HUDEP-2 (cell line): ENCODE measurements at regions not wholly inside any gene's neighbourhood (a gene's known extent, or its start where the extent isn't known, plus 50 kb on each side); places are given as distances from the start of the nearest gene placed in this dataset.
"Not testable (repeated sequence)": the region's sequence is repeated elsewhere in the genome, so short reads cannot be mapped to it uniquely, and the experiment has no call there.

Source experiments
- DNase-seq, 76 experiments: peaks; one replicate each; lab custom pipeline; 2025; ENCODE audit not compliant: unreplicated experiment in 76 of 76; lab: John Stamatoyannopoulos, UW

GRCh38 chr3:34408088-34408487, 609.7 kb downstream of the PDCD6IP start:
- no peak for DNase-seq

- no peak for DNase-seq
Observed at GRCh38 chr3:34411596-34411995, 613.2 kb downstream of the PDCD6IP start.

GRCh38 chr3:34419801-34420200, 621.4 kb downstream of the PDCD6IP start:
- peak in 13 of 76 experiments; percentile 1 to 31 (median 12) for DNase-seq

- DNase-seq, result no peak
Observed at GRCh38 chr3:34421762-34422161, 623.3 kb downstream of the PDCD6IP start.

- no peak for DNase-seq
Observed at GRCh38 chr3:34439796-34440195, 641.4 kb downstream of the PDCD6IP start.

- DNase-seq, result no peak
Observed at GRCh38 chr3:34444137-34444536, 645.7 kb downstream of the PDCD6IP start.

- DNase-seq, result no peak
Observed at GRCh38 chr3:34449305-34449704, 650.9 kb downstream of the PDCD6IP start.

GRCh38 chr3:34463414-34463813, 665.0 kb downstream of the PDCD6IP start:
- DNase-seq, result no peak

- DNase-seq, result no peak
Observed at GRCh38 chr3:34464646-34465045, 666.2 kb downstream of the PDCD6IP start.

GRCh38 chr3:34475851-34476250, 677.4 kb downstream of the PDCD6IP start:
- DNase-seq, result no peak

GRCh38 chr3:34483311-34483887, 685.0 kb downstream of the PDCD6IP start:
- DNase-seq, result no peak

- DNase-seq, result no peak
Observed at GRCh38 chr3:34504366-34504765, 705.9 kb downstream of the PDCD6IP start.

- no peak for DNase-seq
Observed at GRCh38 chr3:34504775-34505174, 706.3 kb downstream of the PDCD6IP start.

GRCh38 chr3:34508732-34509131, 710.3 kb downstream of the PDCD6IP start:
- DNase-seq, result no peak

- no peak for DNase-seq
Observed at GRCh38 chr3:34511891-34512290, 713.5 kb downstream of the PDCD6IP start.

GRCh38 chr3:34519008-34519407, 720.6 kb downstream of the PDCD6IP start:
- DNase-seq, result not testable (repeated sequence)

GRCh38 chr3:34531156-34531555, 732.7 kb downstream of the PDCD6IP start:
- DNase-seq, result no peak

- no peak for DNase-seq
Observed at GRCh38 chr3:34533451-34533850, 735.0 kb downstream of the PDCD6IP start.

GRCh38 chr3:34534013-34534412, 735.6 kb downstream of the PDCD6IP start:
- DNase-seq, result no peak

- DNase-seq, result no peak
Observed at GRCh38 chr3:34544136-34544535, 745.7 kb downstream of the PDCD6IP start.

GRCh38 chr3:34547297-34547920, 749.0 kb downstream of the PDCD6IP start:
- no peak for DNase-seq

- DNase-seq, result no peak
Observed at GRCh38 chr3:34567266-34567665, 768.8 kb downstream of the PDCD6IP start.

GRCh38 chr3:34568766-34569165, 770.3 kb downstream of the PDCD6IP start:
- no peak for DNase-seq
